Activated T-helper 2 cell treated with anti-CD3 and anti-CD28 coated beads, Interferon-gamma antibody, Interleukin-2, Interleukin-4, amounts not matched to agents 10 μg/mL and 5 μg/mL and 100 μg/mL, durations not matched to agents 14 hours and 24 hours and 36 hours (primary cell): ENCODE measurements at regions not wholly inside any gene's neighbourhood (a gene's known extent, or its start where the extent isn't known, plus 50 kb on each side); places are given as distances from the start of the nearest gene placed in this dataset.

Experiments used
- DNase-seq: peaks from one replicate; pipeline ENCODE4 v3.0.0; 2021; ENCODE audit warnings: low spot score
- H3K27ac Mint-ChIP-seq: one replicate; pipeline ENCODE4 v1.8.0; 2021; ENCODE audit warnings: mixed read lengths
- H3K27me3 Mint-ChIP-seq: one replicate; pipeline ENCODE4 v1.8.0; 2021; ENCODE audit warnings: low read depth, mixed read lengths
- H3K36me3 Mint-ChIP-seq: one replicate; pipeline ENCODE4 v1.8.0; 2021; ENCODE audit warnings: low read depth, mixed read lengths
- H3K4me1 Mint-ChIP-seq: one replicate; pipeline ENCODE4 v1.8.0; 2021; ENCODE audit warnings: low read depth, mixed read lengths
- H3K4me3 Mint-ChIP-seq: one replicate; pipeline ENCODE4 v1.8.0; 2021; ENCODE audit warnings: low read depth, mild to moderate bottlenecking, moderate library complexity, mixed read lengths
- H3K9me3 Mint-ChIP-seq: one replicate; pipeline ENCODE4 v1.8.0; 2021; ENCODE audit warnings: mixed read lengths
- intact Hi-C: fragments of 100-400 bp; cut with micrococcal nuclease; formaldehyde crosslinking; loops from one replicate; pipeline ENCODE4 v1.15.1; 2023

DNA sequence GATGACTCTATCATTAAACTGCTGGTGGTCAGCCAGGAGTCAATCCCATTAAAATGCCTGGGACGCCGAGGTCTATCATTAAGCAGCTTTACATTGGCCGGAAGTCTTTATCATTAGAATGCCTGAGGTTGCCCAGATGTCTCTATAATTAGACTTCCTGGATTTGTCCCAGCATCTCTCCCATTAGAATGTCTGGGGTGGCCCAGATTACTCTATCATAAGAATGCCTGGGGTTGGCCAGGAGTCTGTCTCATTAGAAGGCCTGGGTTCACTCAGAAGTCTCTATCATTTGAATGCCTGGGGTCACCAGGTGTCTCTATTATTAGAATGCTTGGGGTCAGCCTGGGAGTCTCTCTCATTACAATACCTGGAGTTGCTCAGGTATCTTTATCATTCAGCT, 2227.2 kb downstream of the TP53TG3F start:
- no peak for DNase-seq
- Mint-ChIP-seq H3K4me3 (no peak overlapping the region), H3K27me3 (no peaks in the 10 kb centered on the region), H3K9me3 (peaks cover 71% of the 10 kb centered on the region), H3K27ac (no peak overlapping the region), H3K4me1 (no peaks in the 10 kb centered on the region), H3K36me3 (no peaks in the 10 kb centered on the region)
- intact Hi-C loops, result no loop called here

DNA sequence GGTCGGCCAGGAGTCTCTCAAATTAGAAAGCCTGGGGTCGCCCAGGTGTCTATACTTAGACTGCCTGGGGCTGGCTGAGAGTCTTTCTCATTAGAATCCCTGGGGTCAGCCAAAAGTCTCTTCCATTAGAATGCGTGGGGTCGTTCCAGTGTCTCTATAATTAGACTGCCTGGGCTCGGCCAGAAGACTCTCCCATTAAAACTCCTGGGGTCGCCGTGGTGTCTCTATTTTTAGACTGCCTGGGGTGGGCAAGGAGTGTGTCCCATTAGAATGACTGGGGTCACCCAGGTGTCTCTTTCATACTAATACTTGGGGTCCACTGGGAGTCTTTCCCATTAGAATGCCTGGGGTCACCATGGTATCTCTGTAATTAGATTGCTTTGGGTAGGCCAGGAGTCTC, 2227.7 kb downstream of the TP53TG3F start:
- Mint-ChIP-seq H3K4me1 (no peaks in the 10 kb centered on the region), H3K27me3 (no peaks in the 10 kb centered on the region), H3K4me3 (no peak overlapping the region), H3K36me3 (no peaks in the 10 kb centered on the region), H3K27ac (no peak overlapping the region), H3K9me3 (peaks cover 74% of the 10 kb centered on the region)
- intact Hi-C loops, result no loop called here
- no peak for DNase-seq

DNA sequence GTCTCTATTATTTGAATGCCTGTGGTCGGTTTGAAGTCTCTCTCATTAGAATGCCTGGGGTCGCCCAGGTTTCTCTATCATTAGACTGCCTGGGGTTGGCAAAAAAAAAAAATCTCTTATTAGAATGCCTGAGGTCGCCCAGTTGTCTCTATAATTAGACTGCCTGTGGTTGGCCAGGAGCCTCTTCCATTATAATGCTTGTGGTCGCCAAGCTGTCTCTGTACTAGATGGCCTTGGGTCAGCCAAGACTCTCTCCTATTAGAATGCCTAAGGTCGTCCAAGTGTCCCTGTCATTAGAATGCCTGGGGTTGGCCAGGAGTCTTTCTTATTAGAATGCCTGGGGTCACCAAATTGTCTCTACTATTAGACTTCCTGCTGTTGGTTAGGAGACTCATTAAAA, 2228.4 kb downstream of the TP53TG3F start:
- Mint-ChIP-seq H3K4me1 (no peaks in the 10 kb centered on the region), H3K36me3 (no peaks in the 10 kb centered on the region), H3K27ac (no peak overlapping the region), H3K9me3 (peaks cover 80% of the 10 kb centered on the region), H3K27me3 (no peaks in the 10 kb centered on the region), H3K4me3 (no peak overlapping the region)
- no peak for DNase-seq
- intact Hi-C loops, result no loop called here

- H3K9me3 Mint-ChIP-seq, result peaks cover 88% of the 10 kb centered on the region
- H3K27ac Mint-ChIP-seq, result no peak overlapping the region
- no peaks in the 10 kb centered on the region for H3K4me1 Mint-ChIP-seq
- DNase-seq, result no peak
- H3K4me3 Mint-ChIP-seq, result no peak overlapping the region
- no peaks in the 10 kb centered on the region for H3K36me3 Mint-ChIP-seq
- intact Hi-C loops, result no loop called here
- no peaks in the 10 kb centered on the region for H3K27me3 Mint-ChIP-seq
Observed at GRCh38 chr16:35689764-35690163, 2230.4 kb downstream of the TP53TG3F start.

DNA sequence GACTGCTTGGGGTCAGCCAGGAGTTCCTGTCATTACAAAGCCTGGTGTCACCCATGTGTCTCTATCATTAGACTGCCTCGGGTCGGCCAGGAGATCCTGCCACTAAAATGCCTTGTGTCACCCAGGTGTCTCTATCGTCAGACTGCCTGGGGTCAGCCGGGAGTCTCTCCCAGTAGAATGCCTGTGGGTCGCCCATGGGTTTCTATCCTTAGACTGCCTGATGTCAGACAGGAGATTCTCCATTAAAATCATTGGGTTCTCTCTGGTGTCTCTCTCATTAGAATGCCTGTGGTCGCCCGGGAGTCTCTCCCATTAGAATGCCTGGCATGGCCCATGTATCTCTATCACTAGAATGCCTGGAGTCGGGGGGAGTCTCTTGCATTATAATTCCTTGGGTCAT, 2231.0 kb downstream of the TP53TG3F start:
- intact Hi-C loops, result no loop called here
- Mint-ChIP-seq H3K4me3 (no peak overlapping the region), H3K27ac (no peak overlapping the region), H3K4me1 (no peaks in the 10 kb centered on the region), H3K27me3 (no peaks in the 10 kb centered on the region), H3K36me3 (no peaks in the 10 kb centered on the region), H3K9me3 (peaks cover 89% of the 10 kb centered on the region)
- DNase-seq, result no peak

GRCh38 chr16:35691057-35691456, 2231.6 kb downstream of the TP53TG3F start:
- Mint-ChIP-seq H3K27me3 (no peaks in the 10 kb centered on the region), H3K4me1 (no peaks in the 10 kb centered on the region), H3K36me3 (no peaks in the 10 kb centered on the region), H3K9me3 (peaks cover 89% of the 10 kb centered on the region), H3K4me3 (no peak overlapping the region), H3K27ac (no peak overlapping the region)
- no peak for DNase-seq
- intact Hi-C loops, result no loop called here

- H3K36me3 Mint-ChIP-seq, result no peaks in the 10 kb centered on the region
- H3K27ac Mint-ChIP-seq, result no peak overlapping the region
- H3K4me3 Mint-ChIP-seq, result no peak overlapping the region
- DNase-seq, result no peak
- H3K27me3 Mint-ChIP-seq, result no peaks in the 10 kb centered on the region
- peaks cover 81% of the 10 kb centered on the region for H3K9me3 Mint-ChIP-seq
- H3K4me1 Mint-ChIP-seq, result no peaks in the 10 kb centered on the region
- intact Hi-C loops, result no loop called here
Observed at GRCh38 chr16:35692824-35693223, 2233.4 kb downstream of the TP53TG3F start.

- Mint-ChIP-seq H3K9me3 (peaks cover 27% of the 10 kb centered on the region), H3K4me1 (no peaks in the 10 kb centered on the region), H3K4me3 (no peak overlapping the region), H3K27me3 (no peaks in the 10 kb centered on the region), H3K27ac (no peak overlapping the region), H3K36me3 (no peaks in the 10 kb centered on the region)
- intact Hi-C loops, result no loop called here
- DNase-seq, result no peak
Observed at GRCh38 chr16:35706901-35707300, 2247.5 kb downstream of the TP53TG3F start.

DNA sequence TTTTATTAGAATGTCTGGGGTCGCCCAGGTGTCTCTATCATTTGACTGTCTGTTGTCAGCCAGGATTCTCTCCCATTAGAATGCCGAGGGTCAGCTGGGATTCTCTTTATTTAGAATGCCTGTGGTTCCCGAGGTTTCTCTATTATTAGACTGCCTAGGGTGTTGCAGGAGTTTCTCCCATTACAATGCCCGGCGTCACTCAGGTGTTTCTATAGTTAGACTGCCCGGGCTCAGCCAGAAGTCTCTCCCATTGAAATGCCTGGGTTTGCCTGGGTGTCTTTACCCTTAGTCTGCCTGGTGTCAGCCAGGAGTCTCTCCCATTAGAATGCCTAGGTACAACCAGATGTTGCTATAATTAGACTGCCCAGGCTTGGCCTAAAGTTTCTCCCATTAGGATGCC, 2252.0 kb downstream of the TP53TG3F start:
- intact Hi-C loops, result no loop called here
- Mint-ChIP-seq H3K27ac (no peak overlapping the region), H3K36me3 (no peaks in the 10 kb centered on the region), H3K4me3 (no peak overlapping the region), H3K4me1 (no peaks in the 10 kb centered on the region), H3K27me3 (no peaks in the 10 kb centered on the region), H3K9me3 (peaks cover 45% of the 10 kb centered on the region)
- DNase-seq, result no peak

DNA sequence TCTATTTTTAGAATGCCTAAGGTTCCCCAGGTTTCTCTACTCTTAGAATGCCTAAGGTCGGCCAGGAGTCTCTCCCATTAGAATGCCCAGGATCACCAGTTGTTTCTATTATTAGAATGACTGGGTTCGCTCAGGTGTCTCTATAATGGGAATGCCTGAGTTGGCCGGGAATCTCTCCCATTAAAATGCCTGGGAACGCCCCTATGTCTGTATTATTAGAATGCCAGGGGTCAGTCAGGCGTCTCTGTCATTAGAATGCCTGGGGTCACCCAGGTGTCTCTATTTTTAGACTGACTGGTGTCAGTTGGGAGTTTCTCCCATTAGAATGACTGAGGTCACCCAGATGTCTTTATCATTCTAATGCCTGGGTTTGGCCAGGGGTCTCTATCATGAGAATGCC, 2252.5 kb downstream of the TP53TG3F start:
- Mint-ChIP-seq H3K9me3 (peaks cover 49% of the 10 kb centered on the region), H3K4me3 (no peak overlapping the region), H3K4me1 (no peaks in the 10 kb centered on the region), H3K36me3 (no peaks in the 10 kb centered on the region), H3K27me3 (no peaks in the 10 kb centered on the region), H3K27ac (no peak overlapping the region)
- DNase-seq, result no peak
- intact Hi-C loops, result no loop called here

DNA sequence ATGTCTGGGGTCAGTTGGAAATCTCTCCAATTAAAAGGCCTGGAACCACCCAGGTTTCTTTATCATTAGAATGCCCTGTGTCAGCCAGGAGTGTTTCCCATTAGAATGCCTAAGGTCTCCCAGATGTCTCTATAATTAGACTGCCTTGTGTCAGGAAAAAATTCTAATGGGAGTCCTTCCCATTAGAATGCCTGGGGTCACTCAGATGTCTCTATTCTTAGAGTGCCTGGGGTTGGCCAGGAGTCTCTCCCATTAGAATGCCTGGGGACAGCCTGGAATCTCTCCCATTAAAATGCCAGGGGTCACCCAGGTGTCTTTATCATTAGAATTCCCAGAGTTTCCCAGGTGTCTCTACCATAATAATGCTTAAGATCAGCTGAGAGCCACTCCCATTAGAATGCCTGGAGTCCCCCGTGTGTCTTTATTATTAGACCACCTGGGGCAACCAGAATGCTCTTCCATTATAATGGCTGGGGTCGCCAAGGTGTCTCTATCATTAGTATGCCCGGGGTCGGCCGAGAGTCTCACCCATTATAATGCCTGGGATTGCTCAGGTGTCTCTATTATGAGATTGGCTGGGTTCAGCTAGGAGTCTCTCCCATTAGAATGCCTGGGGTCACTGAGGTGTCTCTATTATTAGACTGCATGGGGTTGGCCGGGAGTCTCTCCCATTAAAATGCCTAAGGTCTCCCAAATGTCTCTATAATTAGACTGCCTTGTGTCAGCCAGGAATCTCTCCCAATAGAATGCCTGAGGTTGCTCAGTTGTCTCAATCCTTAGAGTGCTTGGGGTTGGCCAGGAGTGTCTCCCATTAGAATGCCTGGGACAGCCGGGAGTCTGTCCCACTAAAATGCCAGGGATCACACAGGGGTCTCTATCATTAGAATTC, 2254.6 kb downstream of the TP53TG3F start:
- Mint-ChIP-seq H3K36me3 (no peaks in the 10 kb centered on the region), H3K4me1 (no peaks in the 10 kb centered on the region), H3K27me3 (no peaks in the 10 kb centered on the region), H3K9me3 (peaks cover 60% of the 10 kb centered on the region), H3K27ac (no peak overlapping the region), H3K4me3 (no peak overlapping the region)
- no peak for DNase-seq
- intact Hi-C loops, result no loop called here

GRCh38 chr16:35714665-35715064, 2255.3 kb downstream of the TP53TG3F start:
- no peaks in the 10 kb centered on the region for H3K27me3 Mint-ChIP-seq
- H3K9me3 Mint-ChIP-seq, result peaks cover 67% of the 10 kb centered on the region
- no peak for DNase-seq
- intact Hi-C loops, result no loop called here
- H3K27ac Mint-ChIP-seq, result no peak overlapping the region
- H3K4me3 Mint-ChIP-seq, result no peak overlapping the region
- no peaks in the 10 kb centered on the region for H3K36me3 Mint-ChIP-seq
- H3K4me1 Mint-ChIP-seq, result no peaks in the 10 kb centered on the region

GRCh38 chr16:35724551-35724950, 2265.1 kb downstream of the TP53TG3F start:
- intact Hi-C loops, result no loop called here
- no peaks in the 10 kb centered on the region for H3K27me3 Mint-ChIP-seq
- no peak for DNase-seq
- H3K9me3 Mint-ChIP-seq, result peaks cover 75% of the 10 kb centered on the region
- no peaks in the 10 kb centered on the region for H3K4me1 Mint-ChIP-seq
- no peaks in the 10 kb centered on the region for H3K36me3 Mint-ChIP-seq
- no peak overlapping the region for H3K27ac Mint-ChIP-seq
- no peak overlapping the region for H3K4me3 Mint-ChIP-seq
